ENCODE measurements at regions not wholly inside any gene's neighbourhood (a gene's known extent, or its start where the extent isn't known, plus 50 kb on each side); places are given as distances from the start of the nearest gene placed in this dataset.
A peak's percentile ranks its signal among the peaks of the same experiment; 100 is the strongest.

DNA sequence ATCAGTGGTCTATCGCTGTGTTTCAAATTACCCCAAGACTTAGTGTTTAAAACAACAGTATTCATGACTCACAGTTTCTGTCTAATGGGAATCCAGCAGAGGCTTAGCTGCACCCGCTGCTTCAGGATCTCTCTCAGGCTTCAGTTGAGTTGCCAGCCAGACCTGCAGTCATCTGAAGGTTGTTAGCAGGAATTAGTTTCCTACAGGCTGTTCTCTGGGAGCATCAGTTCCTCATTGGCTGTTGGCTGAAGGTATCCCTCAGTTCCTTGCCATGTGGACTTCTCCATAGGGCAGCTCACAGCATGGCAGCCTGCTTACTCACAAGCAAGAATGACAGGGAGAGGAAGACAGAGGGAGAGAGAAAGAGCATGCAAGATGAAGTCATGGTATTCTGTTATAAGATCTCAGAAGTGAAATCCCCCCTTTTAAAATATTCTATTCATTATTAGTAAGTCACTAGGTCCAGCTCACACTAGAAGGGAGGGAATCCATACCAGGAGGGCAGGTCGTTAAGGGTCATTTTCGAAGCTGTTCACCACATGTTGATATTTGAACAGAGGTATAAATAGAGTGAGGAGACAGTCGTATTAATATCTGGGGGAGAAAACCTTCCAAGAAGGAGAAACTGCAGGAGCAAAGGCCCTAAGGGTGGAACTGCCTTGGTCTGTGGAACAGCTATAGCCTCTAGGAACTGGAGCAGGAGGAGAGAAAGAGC, 473.9 kb upstream of the PPP2R3A start:
- POLR2A ChIA-PET = no interaction called here
- Mint-ChIP-seq H3K4me1 (no peaks in the 10 kb centered on the region), H3K4me3 (no peak overlapping the region), H3K36me3 (ENCODE audit: low read depth) (no peaks in the 10 kb centered on the region), H3K27me3 (no peaks in the 10 kb centered on the region), H3K27ac (no peak overlapping the region), H3K9me3 (ENCODE audit: low read depth) (no peaks in the 10 kb centered on the region)
- DNase-seq = no peak
- intact Hi-C loops (cut with DNase I, micrococcal nuclease) = no loop called here
- CTCF ChIA-PET = no interaction called here
- ATAC-seq = no peak

DNA sequence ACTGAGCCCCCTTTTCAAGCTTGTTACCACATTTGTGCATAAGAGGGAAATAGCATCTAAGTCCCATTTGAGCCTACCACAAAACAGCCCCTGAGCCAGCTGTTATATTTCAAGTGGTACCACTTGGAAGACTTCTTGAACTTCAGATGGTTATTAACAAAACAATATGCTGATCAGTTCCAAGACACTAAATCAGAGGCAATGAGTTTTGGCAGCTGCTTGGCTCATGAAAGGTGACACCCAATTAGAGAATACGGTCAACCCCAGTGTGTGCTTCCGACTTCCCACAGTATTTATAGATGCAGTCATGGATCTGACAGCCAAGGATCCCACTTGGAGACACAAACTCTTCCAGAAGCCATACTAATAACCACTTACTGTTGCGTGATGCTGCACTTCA, 469.6 kb upstream of the PPP2R3A start:
- POLR2A ChIA-PET = no interaction called here
- Mint-ChIP-seq H3K9me3 (ENCODE audit: low read depth) (no peaks in the 10 kb centered on the region), H3K36me3 (ENCODE audit: low read depth) (no peaks in the 10 kb centered on the region), H3K4me3 (no peak overlapping the region), H3K4me1 (no peaks in the 10 kb centered on the region), H3K27me3 (no peaks in the 10 kb centered on the region), H3K27ac (no peak overlapping the region)
- no peak for DNase-seq
- no peak for ATAC-seq
- intact Hi-C loops (cut with DNase I, micrococcal nuclease) = no loop called here
- CTCF ChIA-PET = no interaction called here

DNA sequence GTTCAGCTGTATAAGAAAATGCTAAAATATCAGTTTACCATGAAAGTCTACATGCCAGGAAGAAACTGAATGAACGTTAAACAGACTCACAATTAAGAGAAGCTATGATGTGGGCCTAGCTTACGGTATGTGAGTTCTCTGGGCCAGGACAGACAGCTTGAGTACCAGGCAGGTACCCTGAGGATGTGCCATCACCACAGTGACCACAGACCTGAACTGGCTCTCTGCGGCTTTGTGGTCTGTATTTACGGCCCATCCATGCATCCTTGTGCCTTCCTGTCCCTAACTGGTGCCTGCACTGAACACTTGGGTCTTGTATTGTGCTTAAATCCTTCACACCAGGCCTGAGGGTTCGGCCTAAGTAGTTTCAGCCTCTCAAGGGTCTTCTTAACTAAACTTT, 467.5 kb upstream of the PPP2R3A start:
- ATAC-seq (no peak), DNase-seq (no peak)
- Mint-ChIP-seq H3K27me3 (peaks cover 2% of the 10 kb centered on the region), H3K9me3 (ENCODE audit: low read depth) (no peaks in the 10 kb centered on the region), H3K4me3 (no peak overlapping the region), H3K36me3 (ENCODE audit: low read depth) (no peaks in the 10 kb centered on the region), H3K4me1 (no peaks in the 10 kb centered on the region), H3K27ac (no peak overlapping the region)
- CTCF ChIA-PET = no interaction called here
- intact Hi-C loops (cut with DNase I, micrococcal nuclease) = no loop called here
- POLR2A ChIA-PET = no interaction called here

DNA sequence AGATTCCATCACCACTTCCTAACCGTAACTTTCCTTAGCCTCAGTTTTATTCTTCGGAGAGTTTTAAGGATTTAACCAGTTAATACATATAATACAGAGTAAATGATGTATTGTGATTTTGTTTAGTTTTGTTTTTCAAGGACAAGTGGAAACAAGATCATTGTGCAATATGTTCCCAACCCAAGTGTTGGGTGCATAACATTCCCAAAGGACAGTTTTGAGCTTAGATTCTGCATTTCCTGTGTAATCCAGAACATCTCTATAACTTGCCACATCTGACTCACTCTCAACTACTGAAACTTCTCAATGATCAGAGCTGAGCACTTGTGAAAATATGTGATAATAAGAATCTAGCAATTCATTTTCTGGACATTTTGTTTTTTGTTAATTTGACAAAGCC, 466.1 kb upstream of the PPP2R3A start:
- intact Hi-C loops (cut with DNase I, micrococcal nuclease) = no loop called here
- no peak overlapping the region for H3K27ac Mint-ChIP-seq
- peaks cover 10% of the 10 kb centered on the region for H3K27me3 Mint-ChIP-seq
- DNase-seq = no peak
- no peaks in the 10 kb centered on the region for H3K36me3 Mint-ChIP-seq (ENCODE audit: low read depth)
- H3K4me3 Mint-ChIP-seq = no peak overlapping the region
- no peak for ATAC-seq
- H3K4me1 Mint-ChIP-seq = no peaks in the 10 kb centered on the region
- no peaks in the 10 kb centered on the region for H3K9me3 Mint-ChIP-seq (ENCODE audit: low read depth)
- ChIA-PET POLR2A (interaction anchor here (0.7 kb wide), 1 partner anchor 713 kb away, joined by 4 read pairs; no protein-coding TSS in a partner anchor), CTCF (no interaction called here)

DNA sequence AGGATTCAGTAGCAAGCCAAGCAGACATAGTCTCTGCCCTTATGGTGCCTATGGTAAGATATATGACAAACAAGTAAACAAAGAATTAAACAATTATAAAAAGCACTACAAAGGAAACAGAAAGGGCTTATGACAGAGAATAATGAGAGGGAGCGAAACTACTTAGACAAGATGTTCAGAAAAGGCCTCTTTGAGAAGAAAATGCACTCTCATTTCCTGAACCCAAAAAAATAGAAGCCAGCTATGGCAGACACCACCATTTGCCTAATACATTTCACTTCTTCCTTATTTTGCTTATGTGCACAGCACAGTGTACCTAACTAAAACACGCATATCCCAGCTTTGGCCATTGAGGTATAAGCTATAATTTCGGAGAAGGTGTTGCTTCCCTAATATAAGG, 465.5 kb upstream of the PPP2R3A start:
- ChIA-PET POLR2A (interaction anchor here (0.7 kb wide), 1 partner anchor 712 kb away, joined by 4 read pairs; no protein-coding TSS in a partner anchor), CTCF (interaction anchor here (0.6 kb wide), 1 partner anchor 1443 kb away, joined by 3 read pairs; no protein-coding TSS in a partner anchor)
- H3K4me1 Mint-ChIP-seq = no peaks in the 10 kb centered on the region
- no peak overlapping the region for H3K27ac Mint-ChIP-seq
- ATAC-seq (no peak), DNase-seq (no peak)
- H3K4me3 Mint-ChIP-seq = no peak overlapping the region
- H3K27me3 Mint-ChIP-seq = peaks cover 12% of the 10 kb centered on the region
- H3K9me3 Mint-ChIP-seq (ENCODE audit: low read depth) = no peaks in the 10 kb centered on the region
- no peaks in the 10 kb centered on the region for H3K36me3 Mint-ChIP-seq (ENCODE audit: low read depth)
- intact Hi-C loops (cut with DNase I, micrococcal nuclease) = loop anchor here in 1 of 2 experiments (5.0 kb wide), 1 partner anchor 708 kb away; no protein-coding TSS in a partner anchor

DNA sequence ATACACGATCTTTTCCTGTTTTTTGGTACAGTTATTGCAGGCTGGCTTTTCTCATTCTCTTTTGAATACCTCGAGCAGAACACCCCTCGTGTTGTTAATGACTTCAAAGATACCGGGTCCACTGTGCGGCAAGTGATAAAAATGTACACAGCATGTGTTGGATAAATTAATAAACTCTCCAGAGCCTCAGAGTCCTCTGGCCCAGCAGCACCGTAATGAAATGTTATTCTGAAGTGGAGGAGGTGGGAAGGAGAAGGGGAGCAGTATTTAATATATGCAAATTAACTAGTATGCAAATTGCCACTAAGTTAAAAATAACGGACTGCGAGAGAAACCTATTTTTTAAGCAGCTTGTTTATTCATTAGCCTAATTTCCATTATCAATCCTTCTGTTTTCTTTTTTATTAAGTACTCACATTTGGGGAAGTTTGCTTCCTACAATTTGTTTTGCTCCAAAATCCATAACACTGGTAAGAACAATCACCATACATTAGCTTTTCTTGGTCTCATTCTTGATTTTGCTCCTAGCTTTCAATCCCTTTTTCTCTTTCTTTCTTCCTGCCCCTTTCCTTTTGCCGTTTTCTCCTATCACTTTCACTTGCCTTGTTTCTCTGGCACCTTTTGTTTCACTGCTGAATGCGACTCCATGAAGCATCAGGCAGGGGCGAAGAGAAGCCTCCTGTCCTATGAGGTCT, 462.3 kb upstream of the PPP2R3A start:
- intact Hi-C loops (cut with DNase I, micrococcal nuclease) = loop anchor here in 1 of 2 experiments (5.0 kb wide), 1 partner anchor 711 kb away; no protein-coding TSS in a partner anchor
- no peak for ATAC-seq
- ChIA-PET CTCF (interaction anchor here (0.6 to 0.9 kb wide), 2 partner anchors 383 to 712 kb away, joined by 3 read pairs; no protein-coding TSS in a partner anchor), POLR2A (no interaction called here)
- H3K36me3 Mint-ChIP-seq (ENCODE audit: low read depth) = no peaks in the 10 kb centered on the region
- DNase-seq = no peak
- no peaks in the 10 kb centered on the region for H3K4me1 Mint-ChIP-seq
- no peak overlapping the region for H3K4me3 Mint-ChIP-seq
- peaks cover 12% of the 10 kb centered on the region for H3K27me3 Mint-ChIP-seq
- H3K27ac Mint-ChIP-seq = no peak overlapping the region
- no peaks in the 10 kb centered on the region for H3K9me3 Mint-ChIP-seq (ENCODE audit: low read depth)

DNA sequence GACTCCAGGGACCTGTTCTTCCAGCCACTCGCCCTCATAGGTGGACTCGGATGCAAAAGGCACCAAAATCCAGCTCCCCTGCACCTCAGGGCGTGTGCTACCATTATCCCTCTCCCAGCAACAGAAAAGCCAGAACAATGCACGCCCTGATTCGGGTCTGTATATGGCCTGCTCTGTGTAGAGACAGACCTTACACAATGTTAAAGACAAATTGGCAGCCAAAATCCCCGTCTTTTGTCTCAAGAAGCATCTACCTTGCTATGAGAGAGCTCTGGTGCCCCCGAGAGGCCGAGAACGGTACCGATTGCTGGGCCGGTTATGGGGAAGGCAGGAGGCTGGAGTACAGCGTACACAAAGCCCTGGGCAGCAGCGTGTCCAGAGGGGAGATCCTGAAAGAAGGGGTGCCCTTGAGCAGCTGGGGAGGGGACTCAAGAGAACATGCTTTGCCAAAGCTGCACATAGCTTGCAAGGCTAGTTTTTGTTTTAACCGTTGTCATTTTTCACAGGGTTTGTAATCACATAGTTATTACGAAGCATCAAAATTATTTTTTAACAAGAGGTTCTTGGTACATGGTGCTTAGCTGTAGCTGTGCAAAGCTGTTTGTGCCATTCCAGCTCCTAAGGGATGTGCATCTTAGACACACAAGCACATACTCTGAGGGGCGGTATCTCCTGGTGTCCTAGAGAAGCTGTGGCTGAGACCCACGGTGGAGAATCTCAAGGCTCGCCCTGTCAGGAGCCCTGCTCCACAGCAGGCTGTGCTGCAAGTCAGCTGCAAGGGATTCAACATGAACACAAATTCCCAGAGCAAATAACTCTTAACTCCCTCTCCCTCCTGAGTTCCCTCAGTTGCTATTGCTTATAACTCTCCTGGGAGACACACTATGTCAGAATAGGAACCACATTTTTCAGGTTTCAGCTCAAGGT, 461.5 kb upstream of the PPP2R3A start:
- ATAC-seq = no peak
- Mint-ChIP-seq H3K36me3 (ENCODE audit: low read depth) (no peaks in the 10 kb centered on the region), H3K4me3 (no peak overlapping the region), H3K27ac (no peak overlapping the region), H3K27me3 (peaks cover 12% of the 10 kb centered on the region), H3K4me1 (no peaks in the 10 kb centered on the region), H3K9me3 (ENCODE audit: low read depth) (peaks cover 4% of the 10 kb centered on the region)
- intact Hi-C loops (cut with DNase I, micrococcal nuclease) = loop anchor here (1.0 to 5.0 kb wide), 3 partner anchors 709 to 903 kb away; partner anchors contain the start of gene EPHB1 (in 1 of the 2)
- CTCF ChIA-PET = interaction anchor here (0.6 to 1.0 kb wide), 3 partner anchors 382 to 713 kb away, joined by 3 read pairs; partner anchors contain the start of gene EPHB1
- DNase-seq = peak; percentile 66
- POLR2A ChIA-PET = no interaction called here

DNA sequence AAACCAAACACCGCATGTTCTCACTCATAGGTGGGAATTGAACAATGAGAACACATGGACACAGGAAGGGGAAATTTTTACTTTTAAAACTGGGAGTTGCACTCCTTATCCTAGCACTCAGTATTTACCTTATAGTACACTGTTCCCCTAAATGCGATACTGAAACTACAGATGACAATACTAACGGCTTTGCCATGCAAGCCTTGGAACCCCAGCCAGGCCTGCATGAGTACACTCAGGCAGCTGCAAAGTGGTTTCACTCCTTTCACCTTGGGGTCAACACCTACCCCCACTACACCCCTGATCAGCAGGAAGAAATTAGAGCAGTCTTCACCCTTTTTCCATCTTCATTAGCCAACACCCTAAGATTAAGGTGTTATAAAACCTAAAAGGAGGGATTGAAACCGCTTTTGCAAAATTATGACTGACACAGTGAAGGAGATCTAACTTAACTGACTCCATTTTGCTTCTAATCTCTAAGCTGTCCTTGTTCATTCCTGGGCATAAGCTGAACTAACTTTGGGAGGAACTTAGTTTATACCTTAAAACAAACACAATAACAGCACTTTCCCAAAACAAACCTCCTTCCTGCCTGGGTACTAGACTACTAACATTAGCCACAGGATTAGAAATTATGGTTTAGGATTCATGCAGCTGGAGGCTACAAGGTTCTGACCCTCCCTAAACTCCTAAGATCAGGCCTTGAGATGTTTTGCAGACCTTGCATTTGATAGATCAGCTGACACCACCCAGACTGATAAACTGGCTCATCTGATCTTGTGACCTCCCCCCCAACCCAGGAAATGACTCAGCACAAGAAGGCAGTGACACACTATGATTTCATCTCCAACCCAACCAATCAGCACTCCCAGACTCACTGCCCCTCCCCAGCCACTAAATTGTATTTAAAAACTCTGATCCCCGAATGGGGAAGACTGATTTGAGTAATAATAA, 452.1 kb upstream of the PPP2R3A start:
- intact Hi-C loops (cut with DNase I, micrococcal nuclease) = no loop called here
- Mint-ChIP-seq H3K9me3 (ENCODE audit: low read depth) (peaks cover 8% of the 10 kb centered on the region), H3K4me1 (no peaks in the 10 kb centered on the region), H3K36me3 (ENCODE audit: low read depth) (no peaks in the 10 kb centered on the region), H3K4me3 (no peak overlapping the region), H3K27ac (no peak overlapping the region), H3K27me3 (peaks cover 3% of the 10 kb centered on the region)
- ChIA-PET POLR2A (no interaction called here), CTCF (interaction anchor here (0.6 kb wide), 1 partner anchor 343 kb away, joined by 4 read pairs; no protein-coding TSS in a partner anchor)
- ATAC-seq = peak; percentile 49
- peak; percentile 39 for DNase-seq

DNA sequence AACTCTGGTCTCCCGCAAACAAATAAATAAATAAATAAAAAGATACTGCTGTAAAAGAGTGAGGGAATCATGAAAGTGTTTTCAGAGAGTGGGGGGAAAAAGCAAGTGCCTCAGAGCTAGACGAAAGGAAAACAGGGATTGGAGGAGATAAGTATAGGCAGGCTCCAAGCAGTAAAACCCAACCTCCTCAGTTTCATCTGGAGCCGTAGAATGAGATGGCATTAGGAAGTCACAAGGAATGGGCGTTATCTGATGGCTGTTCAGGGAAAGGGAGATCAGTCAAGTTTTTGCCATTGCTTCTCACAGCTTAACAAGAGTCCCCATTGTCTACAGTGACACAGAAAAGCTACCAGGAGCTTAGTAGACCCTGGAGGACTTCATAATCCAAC, 451.5 kb upstream of the PPP2R3A start:
- no peak for ATAC-seq
- ChIA-PET CTCF (interaction anchor here (0.6 to 0.7 kb wide), 2 partner anchors 191 to 344 kb away, joined by 3 to 4 read pairs; no protein-coding TSS in a partner anchor), POLR2A (no interaction called here)
- no peak for DNase-seq
- Mint-ChIP-seq H3K9me3 (ENCODE audit: low read depth) (peaks cover 4% of the 10 kb centered on the region), H3K4me3 (no peak overlapping the region), H3K27ac (no peak overlapping the region), H3K27me3 (peaks cover 3% of the 10 kb centered on the region), H3K4me1 (no peaks in the 10 kb centered on the region), H3K36me3 (ENCODE audit: low read depth) (no peaks in the 10 kb centered on the region)
- intact Hi-C loops (cut with DNase I, micrococcal nuclease) = no loop called here

DNA sequence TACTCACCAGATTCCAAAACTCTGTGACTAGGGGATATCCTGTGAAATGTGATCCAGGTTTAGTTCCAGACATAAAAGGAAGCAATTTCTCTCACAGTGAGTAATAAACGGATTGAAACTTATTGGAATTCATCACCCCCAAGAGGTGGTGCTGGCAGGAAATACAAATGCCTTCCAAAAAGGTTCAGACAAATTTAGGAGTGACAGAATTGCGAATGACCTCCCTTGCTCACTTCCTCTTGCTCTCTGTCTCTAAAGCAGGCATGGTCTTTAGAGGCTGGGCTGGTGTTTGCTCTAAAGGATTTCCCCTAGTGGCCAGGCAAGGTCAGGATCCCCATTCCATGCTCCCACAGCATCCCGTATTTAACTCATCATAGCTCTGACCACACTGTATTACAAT, 449.4 kb upstream of the PPP2R3A start:
- H3K4me3 Mint-ChIP-seq = no peak overlapping the region
- H3K36me3 Mint-ChIP-seq (ENCODE audit: low read depth) = no peaks in the 10 kb centered on the region
- H3K4me1 Mint-ChIP-seq = no peaks in the 10 kb centered on the region
- intact Hi-C loops (cut with DNase I, micrococcal nuclease) = no loop called here
- DNase-seq = no peak
- H3K9me3 Mint-ChIP-seq (ENCODE audit: low read depth) = no peaks in the 10 kb centered on the region
- H3K27ac Mint-ChIP-seq = no peak overlapping the region
- POLR2A ChIA-PET = no interaction called here
- no peak for ATAC-seq
- CTCF ChIA-PET = interaction anchor here (0.6 kb wide), 1 partner anchor 407 kb away, joined by 3 read pairs; no protein-coding TSS in a partner anchor
- H3K27me3 Mint-ChIP-seq = peaks cover 11% of the 10 kb centered on the region

All from activated CD4-positive, alpha-beta T cell treated with anti-CD3 and anti-CD28 coated beads for 36 hours (primary cell).